MM.1S (cell line): ENCODE measurements at regions not wholly inside any gene's neighbourhood (a gene's known extent, or its start where the extent isn't known, plus 50 kb on each side); places are given as distances from the start of the nearest gene placed in this dataset.

ENCODE experiments used
- EZH2 ChIP-seq: fragments of 300-600 bp; sonication (generic); optimal IDR thresholded peaks from 2 replicates; pipeline ENCODE3; 2017; ENCODE audit warnings: low read depth, mild to moderate bottlenecking, antibody characterized with exemption, low read length, mixed read lengths
- TF ChIP-seq, protein P1 (sequence below): fragments of 300-600 bp; sonication (generic); IDR thresholded peaks from 2 replicates; pipeline ENCODE4 v1.5.1; 2016; ENCODE audit warnings: antibody characterized with exemption, low read length, mixed read lengths

DNA sequence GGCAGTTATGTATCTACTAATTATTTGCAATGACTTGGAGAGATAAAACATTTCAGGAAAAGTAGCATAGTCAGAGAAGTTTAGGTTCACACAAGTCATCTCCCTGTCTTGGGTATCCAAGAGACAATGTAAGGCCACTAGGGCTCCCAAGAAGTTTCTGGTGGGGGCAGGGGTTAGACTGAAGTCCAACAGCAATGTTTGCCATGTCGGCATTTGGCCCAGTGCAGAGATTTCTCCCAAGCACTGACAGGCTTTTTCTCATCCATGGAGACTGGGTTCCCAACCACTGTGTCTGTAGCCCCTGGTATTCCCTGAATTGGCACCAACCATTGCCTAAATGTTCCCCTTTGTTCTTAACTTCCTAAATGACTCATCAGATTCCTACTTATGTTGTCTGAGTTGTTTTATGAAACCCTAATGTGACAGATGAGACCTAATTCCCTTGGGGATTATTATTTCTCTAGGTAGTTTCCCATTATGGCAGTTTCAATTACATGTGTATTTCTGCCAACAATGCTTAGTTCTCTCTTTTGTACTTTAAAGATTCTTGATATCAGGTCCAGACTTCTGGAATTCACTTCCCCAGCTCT lies 103.6 kb upstream of the EGFLAM start:
- TF ChIP-seq, protein P1, sequence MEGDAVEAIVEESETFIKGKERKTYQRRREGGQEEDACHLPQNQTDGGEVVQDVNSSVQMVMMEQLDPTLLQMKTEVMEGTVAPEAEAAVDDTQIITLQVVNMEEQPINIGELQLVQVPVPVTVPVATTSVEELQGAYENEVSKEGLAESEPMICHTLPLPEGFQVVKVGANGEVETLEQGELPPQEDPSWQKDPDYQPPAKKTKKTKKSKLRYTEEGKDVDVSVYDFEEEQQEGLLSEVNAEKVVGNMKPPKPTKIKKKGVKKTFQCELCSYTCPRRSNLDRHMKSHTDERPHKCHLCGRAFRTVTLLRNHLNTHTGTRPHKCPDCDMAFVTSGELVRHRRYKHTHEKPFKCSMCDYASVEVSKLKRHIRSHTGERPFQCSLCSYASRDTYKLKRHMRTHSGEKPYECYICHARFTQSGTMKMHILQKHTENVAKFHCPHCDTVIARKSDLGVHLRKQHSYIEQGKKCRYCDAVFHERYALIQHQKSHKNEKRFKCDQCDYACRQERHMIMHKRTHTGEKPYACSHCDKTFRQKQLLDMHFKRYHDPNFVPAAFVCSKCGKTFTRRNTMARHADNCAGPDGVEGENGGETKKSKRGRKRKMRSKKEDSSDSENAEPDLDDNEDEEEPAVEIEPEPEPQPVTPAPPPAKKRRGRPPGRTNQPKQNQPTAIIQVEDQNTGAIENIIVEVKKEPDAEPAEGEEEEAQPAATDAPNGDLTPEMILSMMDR = no peak
- TF ChIP-seq EZH2 = no peak
